ENCODE measurements at regions not wholly inside any gene's neighbourhood (a gene's known extent, or its start where the extent isn't known, plus 50 kb on each side); places are given as distances from the start of the nearest gene placed in this dataset.
"Not testable (repeated sequence)": the region's sequence is repeated elsewhere in the genome, so short reads cannot be mapped to it uniquely, and the experiment has no call there.

- H3K27ac ChIP-seq: no peak overlapping the region
- no peak for TF ChIP-seq CTCF (conservative IDR thresholded peaks at IDR 0.05)
Measured at GRCh38 chr2:88927128-88927527, 235.7 kb downstream of the RPIA start.

- TF ChIP-seq CTCF (conservative IDR thresholded peaks at IDR 0.05): no peak
- H3K27ac ChIP-seq: no peak overlapping the region
Measured at GRCh38 chr2:88930659-88931058, 239.2 kb downstream of the RPIA start.

- H3K27ac ChIP-seq: no peak overlapping the region
Measured at GRCh38 chr2:88932686-88933085, 241.2 kb downstream of the RPIA start.

GRCh38 chr2:88933091-88933490 lies 241.6 kb downstream of the RPIA start:
- H3K27ac ChIP-seq: no peak overlapping the region
- no peak for TF ChIP-seq CTCF (conservative IDR thresholded peaks at IDR 0.05)

More at GRCh38 chr2:88932686-88933085, 241.2 kb downstream of the RPIA start:
- TF ChIP-seq CTCF (conservative IDR thresholded peaks at IDR 0.05): no peak

- peak; percentile 27; the same call in 1 of the 2 replicates for TF ChIP-seq CTCF (conservative IDR thresholded peaks at IDR 0.05)
- H3K27ac ChIP-seq: no peak overlapping the region
Measured at GRCh38 chr2:88933980-88934379, 242.5 kb downstream of the RPIA start.

- peak; percentile 22; the same call in 1 of the 2 replicates for TF ChIP-seq CTCF (conservative IDR thresholded peaks at IDR 0.05)
- not testable (repeated sequence) for H3K27ac ChIP-seq
Measured at GRCh38 chr2:88941178-88941577, 249.7 kb downstream of the RPIA start.

GRCh38 chr2:88942798-88943197 lies 251.3 kb downstream of the RPIA start:
- TF ChIP-seq CTCF (conservative IDR thresholded peaks at IDR 0.05): no peak
- no peak overlapping the region for H3K27ac ChIP-seq

GRCh38 chr2:88949336-88949735 lies 257.9 kb downstream of the RPIA start:
- no peak overlapping the region for H3K27ac ChIP-seq

More at GRCh38 chr2:88949336-88949735, 257.9 kb downstream of the RPIA start:
- no peak for TF ChIP-seq CTCF (conservative IDR thresholded peaks at IDR 0.05)
